Cardiac fibroblast (primary cell): ENCODE measurements at regions not wholly inside any gene's neighbourhood (a gene's known extent, or its start where the extent isn't known, plus 50 kb on each side); places are given as distances from the start of the nearest gene placed in this dataset.

Experiments used
- DNase-seq, 2 donors: peaks; one replicate each; pipeline versions ENCODE4 v3.0.0 to v3.0.0-alpha.2; 2010; ENCODE audit warnings: low read depth in 2 of 2
- H3K4me3 ChIP-seq, 2 donors: replicated peaks in 1 of 2; 1 replicate in 1 of 2; 2 replicates in 1 of 2; pipeline ENCODE4 v1.5.1; 2011; ENCODE audit warnings: low read depth in 2 of 2, low read length in 2 of 2, mild to moderate bottlenecking in 2 of 2, moderate library complexity in 1 of 2
- TF ChIP-seq, protein P1 (sequence below): IDR thresholded peaks from one replicate; pipeline ENCODE4 v1.5.1; 2011; ENCODE audit warnings: low read depth, mild to moderate bottlenecking, low read length, inconsistent platforms

DNA sequence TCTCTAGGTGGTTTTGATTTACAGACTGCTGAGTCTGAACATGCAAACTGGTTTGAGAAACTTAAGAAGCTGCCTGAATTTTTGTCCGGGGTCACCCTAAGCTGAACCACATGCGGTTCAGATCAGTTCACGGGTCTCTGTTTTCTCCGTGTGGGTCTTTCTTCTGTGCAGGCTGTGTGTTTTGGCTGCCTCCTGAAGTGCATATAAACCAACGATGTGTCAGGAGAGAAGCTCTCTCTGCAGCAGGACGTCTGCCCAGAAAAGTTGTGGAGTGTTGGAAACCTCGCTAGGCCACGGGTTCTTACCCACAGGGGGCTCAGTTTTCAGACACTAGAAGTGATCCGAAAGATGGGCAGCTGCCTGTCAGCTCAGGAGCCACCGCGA lies 364.2 kb downstream of the IRX2 start:
- no peak for DNase-seq
- no peak overlapping the region for H3K4me3 ChIP-seq
- TF ChIP-seq, protein P1, sequence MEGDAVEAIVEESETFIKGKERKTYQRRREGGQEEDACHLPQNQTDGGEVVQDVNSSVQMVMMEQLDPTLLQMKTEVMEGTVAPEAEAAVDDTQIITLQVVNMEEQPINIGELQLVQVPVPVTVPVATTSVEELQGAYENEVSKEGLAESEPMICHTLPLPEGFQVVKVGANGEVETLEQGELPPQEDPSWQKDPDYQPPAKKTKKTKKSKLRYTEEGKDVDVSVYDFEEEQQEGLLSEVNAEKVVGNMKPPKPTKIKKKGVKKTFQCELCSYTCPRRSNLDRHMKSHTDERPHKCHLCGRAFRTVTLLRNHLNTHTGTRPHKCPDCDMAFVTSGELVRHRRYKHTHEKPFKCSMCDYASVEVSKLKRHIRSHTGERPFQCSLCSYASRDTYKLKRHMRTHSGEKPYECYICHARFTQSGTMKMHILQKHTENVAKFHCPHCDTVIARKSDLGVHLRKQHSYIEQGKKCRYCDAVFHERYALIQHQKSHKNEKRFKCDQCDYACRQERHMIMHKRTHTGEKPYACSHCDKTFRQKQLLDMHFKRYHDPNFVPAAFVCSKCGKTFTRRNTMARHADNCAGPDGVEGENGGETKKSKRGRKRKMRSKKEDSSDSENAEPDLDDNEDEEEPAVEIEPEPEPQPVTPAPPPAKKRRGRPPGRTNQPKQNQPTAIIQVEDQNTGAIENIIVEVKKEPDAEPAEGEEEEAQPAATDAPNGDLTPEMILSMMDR = no peak

DNA sequence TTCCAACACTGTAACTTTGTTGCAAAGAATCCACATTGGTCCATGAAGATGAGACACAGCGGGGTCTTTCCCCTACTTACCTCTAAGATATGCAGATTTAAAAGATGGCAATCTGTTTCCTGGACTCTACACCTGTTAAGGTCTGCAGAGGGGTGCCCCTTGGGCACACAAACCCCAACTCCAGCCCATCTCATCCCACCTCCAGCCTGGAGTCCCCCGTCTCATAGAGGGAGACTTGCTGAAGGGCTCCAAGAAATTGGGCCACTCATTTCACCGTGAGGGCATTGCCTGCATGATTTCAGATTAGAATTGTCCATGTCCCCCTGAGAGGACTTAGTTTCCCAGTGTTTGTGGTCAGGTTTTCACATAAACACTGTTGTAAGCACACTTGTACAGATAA lies 365.7 kb downstream of the IRX2 start:
- TF ChIP-seq, protein P1 = no peak
- DNase-seq = no peak
- no peak overlapping the region for H3K4me3 ChIP-seq

DNA sequence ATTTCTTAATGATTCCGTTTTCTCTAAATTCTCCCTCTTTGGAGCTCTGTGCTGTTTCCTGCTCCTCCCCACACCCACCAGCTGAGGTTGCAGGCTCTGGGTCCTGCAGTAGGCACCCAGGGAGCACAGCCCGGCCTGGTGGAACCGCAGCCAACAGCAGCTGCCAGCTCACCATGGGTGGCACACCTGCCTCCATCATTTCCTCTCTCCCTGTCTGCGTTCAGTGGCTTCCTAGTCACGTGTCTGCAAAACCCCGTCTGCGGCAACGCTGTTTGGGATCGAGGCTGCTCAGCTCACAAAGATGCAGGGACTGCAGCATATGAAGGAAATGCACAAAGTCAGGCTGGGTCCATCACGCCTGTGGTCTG lies 367.8 kb downstream of the IRX2 start:
- DNase-seq = no peak
- TF ChIP-seq, protein P1 = no peak
- H3K4me3 ChIP-seq = no peak overlapping the region

DNA sequence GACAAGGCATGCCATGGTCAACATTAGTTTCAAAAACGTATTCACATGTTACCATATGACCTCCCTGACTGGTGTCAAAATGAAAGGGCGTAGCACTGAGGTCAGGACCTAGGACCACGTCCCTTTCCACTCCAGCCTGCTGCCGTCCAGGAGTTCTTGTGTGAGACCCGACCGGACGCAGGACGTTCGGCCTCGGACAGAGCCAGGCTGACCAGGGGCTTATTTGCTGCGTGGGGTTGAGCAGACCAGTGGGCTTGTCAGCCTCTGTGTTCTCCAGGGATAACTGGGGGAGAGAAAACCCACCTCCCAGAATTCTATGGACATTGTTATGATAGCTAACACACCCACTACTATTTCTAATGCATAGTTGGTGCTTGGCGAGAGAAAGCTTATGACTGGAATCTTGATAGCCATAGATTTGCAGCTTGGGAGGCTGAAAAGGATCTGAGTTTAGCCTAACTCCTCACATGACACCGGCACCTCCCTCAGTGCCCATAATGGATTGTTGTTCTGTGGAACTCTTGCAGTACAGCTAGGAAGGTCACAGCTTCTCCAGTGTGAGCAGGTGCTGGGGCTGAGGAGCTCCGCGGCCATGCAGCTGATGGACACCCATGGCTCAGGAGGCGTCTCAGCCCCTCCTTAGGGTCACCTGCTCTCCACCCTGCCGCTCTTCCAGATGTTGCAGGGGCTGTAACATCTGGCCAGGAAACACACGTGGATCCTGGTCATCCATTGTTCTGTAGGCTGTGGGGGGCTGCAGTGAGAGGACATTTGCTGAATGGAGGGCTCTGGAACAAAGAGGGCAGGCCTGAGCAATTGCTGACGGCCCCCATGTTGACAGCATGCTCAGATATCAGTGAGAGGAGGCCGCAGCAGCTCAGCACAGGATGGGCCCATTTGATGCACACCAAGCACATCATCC lies 368.4 kb downstream of the IRX2 start:
- DNase-seq = no peak
- TF ChIP-seq, protein P1 = no peak
- no peak overlapping the region for H3K4me3 ChIP-seq

DNA sequence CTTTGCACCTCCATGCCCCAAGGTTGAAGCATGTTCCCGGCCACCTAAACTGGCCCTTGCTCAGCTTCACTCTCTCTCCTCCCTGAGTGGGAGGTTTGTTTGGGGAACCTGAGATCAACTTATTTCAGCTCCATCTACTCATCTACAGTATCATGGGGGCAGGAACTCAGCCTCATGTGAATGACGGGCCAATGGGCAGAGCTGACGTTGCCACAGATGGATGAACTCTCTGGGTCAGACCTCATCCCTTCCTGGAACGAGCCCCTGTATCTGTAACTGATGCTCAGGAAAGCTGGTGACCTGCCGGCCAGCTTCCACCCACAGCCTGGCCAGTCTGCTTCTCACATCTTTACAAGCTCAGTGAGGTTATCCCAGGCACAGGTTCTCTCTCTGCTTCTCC lies 369.6 kb downstream of the IRX2 start:
- H3K4me3 ChIP-seq = no peak overlapping the region
- TF ChIP-seq, protein P1 = no peak
- DNase-seq = no peak

DNA sequence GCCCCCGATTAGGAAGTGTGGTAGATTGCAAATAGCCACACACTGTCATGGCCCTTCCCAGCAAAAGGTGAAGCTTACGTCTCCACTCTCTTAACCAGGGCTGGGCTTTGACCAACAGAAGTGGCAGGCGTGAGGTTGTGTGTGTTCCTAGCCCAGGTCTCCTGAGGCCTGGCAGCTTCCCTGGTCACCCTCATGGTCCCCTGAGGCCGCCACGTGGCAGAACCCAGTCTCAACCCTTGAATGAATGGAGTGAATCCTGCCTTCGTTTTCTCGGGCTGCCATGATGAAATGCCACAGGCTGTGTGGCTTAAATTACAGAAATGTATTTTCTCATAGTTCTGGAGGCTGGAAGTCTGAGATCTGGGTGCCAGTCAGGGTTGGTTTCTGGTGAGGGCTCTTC lies 370.4 kb downstream of the IRX2 start:
- H3K4me3 ChIP-seq = no peak overlapping the region
- DNase-seq = no peak
- TF ChIP-seq, protein P1 = no peak
